K562 (cell line): ENCODE measurements at regions not wholly inside any gene's neighbourhood (a gene's known extent, or its start where the extent isn't known, plus 50 kb on each side); places are given as distances from the start of the nearest gene placed in this dataset.

Experiments
- ASH1L ChIP-seq: fragments of 450-650 bp; IDR thresholded peaks from 2 replicates; pipeline ENCODE4 v1.6.1; 2018; ENCODE audit warnings: borderline replicate concordance, mild to moderate bottlenecking, low read depth; ENCODE audit not compliant: partially characterized antibody
- EHMT2 ChIP-seq: fragments of 450-650 bp; IDR thresholded peaks from 2 replicates; pipeline ENCODE4 v1.6.1; 2018; ENCODE audit warnings: antibody characterized with exemption
- ELF4 ChIP-seq: fragments of 450-650 bp; formaldehyde crosslinking; IDR thresholded peaks from 2 replicates; pipeline ENCODE4 v1.4.0; 2022; ENCODE audit warnings: missing genetic modification characterization
- RFX1 ChIP-seq: fragments of 450-650 bp; IDR thresholded peaks from 2 replicates; pipeline ENCODE4 v1.6.1; 2016; ENCODE audit warnings: mild to moderate bottlenecking, moderate library complexity
- ZNF146 ChIP-seq: IDR thresholded peaks from one replicate; pipeline ENCODE4 v1.6.1; 2018; ENCODE audit warnings: missing compliant biosample characterization; ENCODE audit not compliant: unreplicated experiment

DNA sequence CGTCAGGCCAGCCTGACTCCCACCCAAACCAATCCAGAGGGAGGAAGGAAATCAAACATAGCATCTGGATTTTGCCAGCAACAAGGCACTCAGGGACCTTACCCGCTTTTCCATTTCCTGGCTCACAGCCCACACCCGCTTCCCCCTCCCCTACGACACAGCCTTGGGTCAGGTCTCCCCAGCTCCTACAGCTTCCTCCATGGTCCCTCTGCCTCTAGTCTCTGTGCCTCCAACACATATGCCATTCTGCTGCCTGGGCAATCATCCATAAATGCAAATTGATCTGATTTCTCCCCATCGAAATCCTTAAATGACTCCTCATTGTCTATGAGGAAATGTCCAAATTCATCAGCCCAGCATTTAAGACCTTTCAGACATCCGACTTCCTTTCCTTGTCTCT lies 53.2 kb upstream of the CUX1 start:
- TF ChIP-seq ASH1L (no peak), RFX1 (no peak), ELF4 (no peak), ZNF146 (CRISPR knock-in tag) (no peak), EHMT2 (no peak)
